Right lobe of liver (tissue), 4 donors: ENCODE measurements at regions not wholly inside any gene's neighbourhood (a gene's known extent, or its start where the extent isn't known, plus 50 kb on each side); places are given as distances from the start of the nearest gene placed in this dataset.
"Not testable (repeated sequence)": the region's sequence is repeated elsewhere in the genome, so short reads cannot be mapped to it uniquely, and the experiment has no call there.

ENCODE experiments used
- CTCF ChIP-seq, 4 donors: fragments of 200-600 bp in 3 of 4; fragments of 450-650 bp in 1 of 4; IDR thresholded peaks; one replicate each; pipeline versions ENCODE4 v1.5.1 to v1.8.0; 2016 to 2022; ENCODE audit warnings: antibody characterized with exemption in 4 of 4, mild to moderate bottlenecking in 2 of 4
- POLR2A ChIP-seq: fragments of 450-650 bp; IDR thresholded peaks from one replicate; pipeline ENCODE4 v1.6.1; 2017; ENCODE audit warnings: antibody characterized with exemption, mild to moderate bottlenecking
- donor health status: DM: no; HTN: no; CAD: no.
- donor health status: DM: no; HTN: no; CAD: no.
- donor health status: DM: no; HTN: yes; CAD: no.

DNA sequence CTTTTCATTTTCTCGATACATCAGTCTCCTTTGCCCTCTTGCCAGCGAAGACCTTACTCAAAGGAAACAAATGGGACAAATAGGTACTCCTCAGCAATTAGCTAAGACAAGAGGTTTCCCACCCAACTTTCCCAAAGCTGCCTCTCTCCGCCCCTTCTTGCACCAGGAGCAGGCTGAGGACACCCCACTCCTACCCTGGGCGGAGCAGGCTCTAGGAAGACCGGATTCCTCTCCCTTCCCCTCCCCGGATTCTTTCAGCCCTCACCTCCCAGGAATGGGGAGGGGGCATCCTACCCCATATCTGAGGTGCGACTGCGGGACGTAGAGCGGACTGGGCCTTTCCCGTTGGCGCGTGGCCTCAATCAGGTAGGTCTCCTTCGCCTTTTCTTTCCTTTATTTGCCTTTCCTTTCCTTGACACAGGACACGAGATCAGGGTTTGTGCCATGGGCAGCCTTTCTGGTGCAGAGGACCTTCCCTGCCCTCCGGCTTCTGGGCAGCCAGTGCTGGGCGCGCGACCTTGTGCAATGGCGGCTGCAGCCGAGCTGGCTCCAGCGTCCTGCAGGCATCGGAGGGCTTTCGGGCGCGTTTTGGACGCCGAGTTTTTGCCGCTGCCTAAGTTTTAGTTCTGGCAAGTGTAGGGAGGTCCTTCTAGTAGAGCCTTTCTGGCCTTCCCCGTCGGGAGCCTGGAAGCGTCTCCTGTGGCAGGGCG lies 161.9 kb downstream of the PLS3 start:
- TF ChIP-seq CTCF (IDR thresholded peaks at IDR 0.05); POLR2A: not testable (repeated sequence)
